HG02678 (cell line): ENCODE measurements at regions not wholly inside any gene's neighbourhood (a gene's known extent, or its start where the extent isn't known, plus 50 kb on each side); places are given as distances from the start of the nearest gene placed in this dataset.
"Not testable (repeated sequence)": the region's sequence is repeated elsewhere in the genome, so short reads cannot be mapped to it uniquely, and the experiment has no call there.

Experiments
- ATAC-seq: cut with Tn5 transposase; IDR thresholded peaks from one replicate; pipeline ENCODE4 v1.9.1; 2021; ENCODE audit warnings: mild to moderate bottlenecking, moderate library complexity; ENCODE audit not compliant: unreplicated experiment

DNA sequence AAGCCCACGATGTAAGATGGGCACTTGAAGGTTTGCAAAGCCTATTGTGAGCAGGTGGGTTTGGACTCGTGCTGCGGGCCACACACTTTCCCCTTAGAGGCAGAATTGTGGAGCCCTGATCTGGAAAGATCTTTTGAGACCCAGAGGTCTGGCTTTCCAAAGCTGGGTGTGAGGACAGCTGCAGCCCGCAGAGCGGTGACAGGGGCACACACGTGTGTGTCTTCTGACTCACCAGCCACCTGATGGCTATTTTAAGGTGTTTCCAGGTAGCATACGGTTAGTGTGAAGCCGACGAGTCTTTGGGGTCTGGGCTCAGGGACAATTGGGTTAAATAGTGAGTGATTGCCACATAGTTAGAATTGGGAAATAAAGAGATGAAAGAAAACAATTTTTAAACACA, 108.9 kb upstream of the GSE1 start:
- no peak for ATAC-seq

DNA sequence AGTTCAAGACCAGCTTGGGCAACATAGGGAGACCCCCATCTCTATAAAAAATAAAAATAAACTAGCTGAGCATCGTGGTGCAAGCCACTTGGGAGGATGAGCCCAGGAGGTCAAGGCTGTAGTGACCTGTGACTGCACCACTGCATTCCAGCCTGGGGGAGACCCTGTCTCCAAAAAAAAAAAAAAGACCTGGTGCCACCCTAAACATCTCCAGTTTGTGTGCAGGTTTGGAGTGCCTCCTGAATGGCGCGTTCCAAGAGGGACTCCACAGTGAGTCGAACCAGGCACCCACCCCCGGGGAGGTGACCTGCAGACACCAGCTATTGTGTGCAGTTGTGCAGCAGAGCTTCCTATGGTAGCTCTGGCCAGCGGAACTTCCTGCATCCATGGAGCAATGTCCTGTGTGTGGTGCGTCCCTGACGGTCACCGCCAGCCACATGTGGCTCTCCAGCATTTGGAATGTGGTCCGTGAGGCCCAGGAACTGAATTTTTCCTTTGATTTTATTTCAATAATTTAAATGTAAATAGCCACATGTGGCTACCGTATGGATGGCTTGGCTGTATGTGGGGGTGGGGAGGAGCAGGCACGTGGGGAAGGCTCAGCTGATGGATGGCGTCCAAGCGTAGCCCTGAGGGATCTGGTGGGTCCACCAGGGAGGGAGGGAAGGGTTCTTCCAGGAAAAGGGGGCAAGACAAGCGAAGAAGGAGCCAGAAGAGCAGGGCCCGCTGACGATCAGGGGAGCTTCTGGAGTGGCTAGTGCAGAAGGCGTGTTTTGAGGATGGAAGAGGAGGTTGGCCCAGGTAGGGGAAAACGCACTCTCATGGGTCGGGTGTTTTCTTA, 107.1 kb upstream of the GSE1 start:
- no peak for ATAC-seq

DNA sequence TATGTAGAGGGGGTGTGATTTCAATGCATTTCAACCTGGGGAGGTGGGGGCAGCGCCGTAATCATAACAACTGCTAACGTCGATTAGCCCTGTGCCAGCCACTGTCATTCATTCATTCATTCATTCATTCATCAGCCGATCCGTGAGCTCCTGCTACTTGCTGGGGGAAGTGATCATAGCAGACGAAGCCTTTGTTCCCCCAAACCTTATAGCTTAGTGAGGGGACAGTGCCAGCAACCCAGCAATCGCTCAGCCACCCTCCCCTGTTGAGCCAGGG, 106.5 kb upstream of the GSE1 start:
- no peak for ATAC-seq

DNA sequence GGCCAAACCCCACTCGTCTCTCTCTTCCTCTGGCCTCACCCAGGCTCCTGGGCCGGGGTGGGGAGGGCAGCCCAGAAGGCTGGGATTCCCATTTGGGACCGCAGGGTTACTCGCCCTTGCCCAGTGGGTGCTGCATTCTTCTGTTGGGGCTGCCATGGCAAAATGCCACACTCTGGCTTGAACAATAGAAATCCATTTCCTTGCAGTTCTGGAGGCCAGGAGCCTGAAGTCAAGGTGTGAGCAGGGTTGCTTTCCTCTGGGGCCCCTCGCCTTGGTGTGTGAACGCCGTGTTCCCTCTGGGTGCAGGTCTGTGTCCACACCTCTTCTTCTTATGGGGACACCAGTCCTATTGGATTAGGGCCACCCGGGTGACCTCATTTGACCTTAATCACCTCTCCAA, 105.8 kb upstream of the GSE1 start:
- ATAC-seq, result no peak

DNA sequence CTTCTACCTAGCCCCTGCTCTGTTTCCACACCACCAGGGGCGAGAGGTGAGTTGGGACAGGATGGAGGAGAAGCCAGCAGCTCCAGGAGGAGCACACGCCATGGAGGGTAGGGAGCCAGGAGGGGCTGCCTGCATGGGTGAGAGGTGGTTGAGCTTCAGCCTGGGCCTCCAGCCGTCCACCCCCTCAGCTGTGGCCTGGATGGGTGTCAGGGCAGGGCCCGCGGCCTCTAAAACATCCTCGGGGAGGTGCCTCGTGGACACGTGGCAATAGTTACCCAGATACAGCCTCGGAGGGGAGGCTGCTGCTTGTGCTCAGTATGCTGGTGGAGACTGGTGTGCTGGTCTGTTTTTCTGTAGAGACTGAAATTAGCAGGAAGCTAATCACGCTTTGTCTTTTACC, 104.7 kb upstream of the GSE1 start:
- ATAC-seq, result no peak

- ATAC-seq, result no peak
These were observed 104.1 kb upstream of the GSE1 start for GRCh38 chr16:85508993-85509392.

DNA sequence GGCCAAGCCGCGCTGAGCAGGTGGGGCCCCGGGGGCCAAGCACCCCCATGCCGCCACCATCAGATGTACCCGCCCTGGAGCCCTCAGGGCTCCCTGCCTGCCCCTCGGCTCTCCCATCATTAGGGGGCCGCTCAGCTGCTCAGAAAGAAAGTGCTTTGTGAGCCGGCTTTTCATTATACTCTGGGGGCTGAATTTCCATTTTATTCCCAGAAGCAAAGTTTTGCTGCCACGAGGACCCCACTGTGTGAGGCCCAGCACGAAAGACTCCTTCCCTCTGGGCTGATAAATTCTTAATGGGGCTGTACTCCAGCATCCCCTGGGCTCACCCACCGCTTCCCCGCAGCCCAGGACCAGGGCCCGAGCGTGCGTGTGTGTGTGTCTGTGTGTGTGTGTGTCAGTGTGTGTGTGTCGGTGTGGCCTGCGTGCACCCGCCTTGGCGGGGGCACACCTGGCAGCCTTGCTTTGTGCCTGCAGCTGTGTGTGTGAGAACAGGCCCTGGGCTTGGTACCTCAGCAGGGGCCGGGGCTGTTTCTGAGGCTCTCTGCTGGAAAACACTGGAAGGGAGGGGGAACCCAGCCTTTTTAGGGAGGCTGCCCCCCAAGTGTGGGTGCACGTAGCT, 103.0 kb upstream of the GSE1 start:
- ATAC-seq, result no peak

DNA sequence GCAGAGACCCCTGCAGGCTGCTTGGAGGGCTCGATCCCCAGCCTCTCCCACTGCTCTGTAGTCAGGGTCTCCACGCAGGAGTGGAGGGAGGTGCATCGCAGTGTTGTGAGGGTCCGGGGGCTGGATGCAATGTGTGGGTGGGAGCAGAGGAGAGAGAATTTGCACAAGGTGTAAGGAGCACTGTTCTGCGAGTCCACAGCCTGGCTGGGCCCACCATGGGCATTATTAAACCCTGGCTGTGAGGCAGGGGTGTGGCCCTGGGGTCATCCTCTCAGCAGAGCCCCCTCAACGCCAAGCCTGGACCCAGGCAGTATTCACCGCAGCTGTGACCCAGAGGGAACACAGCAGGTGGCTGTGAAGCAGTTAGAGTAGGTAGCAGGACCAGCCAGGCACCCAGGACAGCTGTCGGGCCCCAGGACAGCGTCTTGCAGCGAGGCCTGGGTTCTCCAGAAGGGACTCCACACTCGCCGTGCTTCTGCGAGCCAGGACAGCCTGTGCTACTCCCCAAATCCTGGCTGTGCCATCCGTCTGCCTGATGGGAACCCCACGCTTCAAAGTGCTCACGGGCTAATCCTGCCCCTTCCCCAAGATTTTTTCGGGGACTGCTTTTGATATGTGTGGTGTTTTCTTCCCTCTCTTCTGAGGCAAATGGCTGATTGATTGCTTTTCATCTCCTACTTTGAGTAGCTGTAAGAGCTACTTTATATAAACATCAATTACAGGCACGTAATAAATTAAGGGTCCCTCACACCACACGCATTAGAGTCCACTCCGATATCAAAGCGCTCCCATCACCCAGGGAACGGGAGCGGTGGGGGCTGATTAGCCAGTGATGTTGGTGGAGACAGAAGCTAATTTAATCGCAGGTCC, 100.9 kb upstream of the GSE1 start:
- ATAC-seq, result no peak

DNA sequence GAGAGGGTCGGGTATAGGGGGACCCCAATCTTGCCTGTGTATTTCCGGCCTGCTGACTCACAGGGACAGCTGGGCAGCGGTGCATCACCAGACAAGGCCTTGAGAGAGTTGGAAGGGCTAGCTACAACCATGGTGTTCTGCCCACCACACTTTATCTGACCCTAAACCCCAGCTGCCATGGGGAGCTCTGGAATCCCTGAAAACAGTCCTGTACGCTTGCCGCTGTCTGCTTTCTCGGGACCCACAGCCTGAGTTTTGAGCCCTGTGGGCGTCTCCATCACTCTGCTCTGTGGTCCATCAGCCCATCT, 100.4 kb upstream of the GSE1 start:
- ATAC-seq, result no peak

DNA sequence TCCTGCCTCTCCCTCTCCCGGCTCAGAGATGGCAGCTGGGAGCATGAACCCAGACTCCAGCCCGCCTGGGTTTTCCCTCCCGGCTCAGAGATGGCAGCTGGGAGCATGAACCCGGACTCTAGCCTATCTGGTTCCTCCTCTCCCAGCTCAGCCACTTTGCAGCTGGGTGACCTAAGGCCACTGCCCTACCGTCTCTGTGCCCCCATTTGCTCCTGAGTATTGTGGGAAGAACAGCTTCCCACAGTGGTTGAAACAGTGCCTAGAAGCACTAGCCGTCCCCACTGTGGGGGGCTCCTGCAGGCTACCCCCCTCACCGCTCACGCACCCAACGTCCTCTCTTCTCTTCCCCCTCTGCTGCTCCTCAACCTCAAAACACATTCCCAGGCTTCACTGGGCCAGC, 99.9 kb upstream of the GSE1 start:
- no peak for ATAC-seq

DNA sequence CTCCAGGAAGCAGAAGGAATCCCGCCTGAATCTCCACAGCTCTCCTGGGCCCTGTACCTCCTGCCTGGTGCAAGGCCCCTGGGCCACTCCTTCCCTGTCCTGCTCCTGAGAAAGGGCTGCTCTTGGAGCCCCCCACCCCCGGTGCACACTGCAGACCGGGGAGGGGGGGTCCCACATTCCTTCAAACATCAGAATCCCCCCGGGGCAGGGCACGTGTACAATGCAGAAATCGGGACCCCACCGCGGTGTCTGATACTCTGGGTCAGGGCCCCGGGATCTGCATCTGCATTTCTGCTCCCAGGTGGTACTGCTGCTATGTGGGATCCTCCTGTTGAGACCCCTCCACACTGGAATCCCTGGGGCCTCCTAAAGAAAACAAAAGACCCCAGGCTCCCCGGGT, 99.5 kb upstream of the GSE1 start:
- ATAC-seq, result no peak

DNA sequence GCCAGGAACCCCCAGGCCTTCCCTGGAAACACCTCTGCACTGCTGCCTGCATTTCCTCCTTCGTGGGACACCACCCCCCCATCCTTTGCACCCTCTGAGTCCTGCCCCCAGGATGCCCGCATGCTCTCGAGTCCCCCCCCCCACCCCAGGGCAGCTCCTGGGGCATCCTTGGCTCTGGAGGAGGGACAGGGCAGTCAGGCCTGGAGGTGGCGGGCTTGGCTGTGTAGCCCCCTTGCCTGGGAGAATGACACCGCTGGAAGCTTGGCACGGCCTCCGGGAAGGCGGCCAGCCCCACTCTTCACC, 98.9 kb upstream of the GSE1 start:
- no peak for ATAC-seq

- no peak for ATAC-seq
These were observed 98.4 kb upstream of the GSE1 start for GRCh38 chr16:85514598-85515318.

GRCh38 chr16:85515319-85515745, 97.8 kb upstream of the GSE1 start:
- no peak for ATAC-seq

- no peak for ATAC-seq
These were observed 97.2 kb upstream of the GSE1 start for GRCh38 chr16:85515830-85516397.

DNA sequence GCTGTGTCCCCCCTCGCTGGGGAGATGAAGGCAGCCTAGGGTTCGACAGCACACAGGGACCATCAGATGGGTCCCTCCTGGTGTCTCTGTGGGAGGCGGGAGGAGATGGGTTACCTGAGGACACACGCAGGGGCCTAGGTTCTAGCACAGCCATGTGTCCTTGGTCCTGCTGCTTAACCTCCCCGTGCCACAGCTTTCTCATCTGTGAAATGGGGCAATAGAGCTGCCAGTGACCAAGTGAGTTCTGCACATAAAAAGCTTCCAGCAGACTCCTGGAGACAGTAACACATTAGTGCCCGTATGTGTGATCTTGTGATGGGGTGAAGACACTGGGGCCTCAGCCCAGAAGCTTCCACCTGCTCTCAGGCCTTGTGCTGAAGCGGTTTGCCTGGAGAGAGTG, 96.0 kb upstream of the GSE1 start:
- no peak for ATAC-seq

- ATAC-seq, result no peak
These were observed 95.5 kb upstream of the GSE1 start for GRCh38 chr16:85517563-85518179.

- no peak for ATAC-seq
These were observed 94.6 kb upstream of the GSE1 start for GRCh38 chr16:85518398-85519049.

GRCh38 chr16:85519050-85519440, 94.1 kb upstream of the GSE1 start:
- ATAC-seq, result not testable (repeated sequence)

- ATAC-seq, result no peak
These were observed 93.4 kb upstream of the GSE1 start for GRCh38 chr16:85519540-85520231.
